ENCODE measurements at regions not wholly inside any gene's neighbourhood (a gene's known extent, or its start where the extent isn't known, plus 50 kb on each side); places are given as distances from the start of the nearest gene placed in this dataset.

- no peak overlapping the region for H3K4me3 ChIP-seq
- TF ChIP-seq EZH2 (IDR thresholded peaks at IDR 0.05) (no peak), FOXP2 (optimal IDR thresholded peaks at IDR 0.05; ENCODE audit: control extremely low read depth, extremely low read length, insufficient read depth) (no peak), POLR2AphosphoS5 (IDR thresholded peaks at IDR 0.05; ENCODE audit: borderline replicate concordance, low read depth, low read length) (no peak)
- DNase-seq (ENCODE audit: low read depth, low spot score) = no peak
- no peak overlapping the region for H3K27ac ChIP-seq
- H3K9ac ChIP-seq (ENCODE audit: insufficient read length) = no peak overlapping the region
- H3K36me3 ChIP-seq (ENCODE audit: insufficient read depth, low read length) = no peaks in the 10 kb centered on the region
- H3K9me3 ChIP-seq (ENCODE audit: low read depth, low read length) = no peaks in the 10 kb centered on the region
Observed at GRCh38 chr6:114446342-114446741, 103.5 kb upstream of the HS3ST5 start.

DNA sequence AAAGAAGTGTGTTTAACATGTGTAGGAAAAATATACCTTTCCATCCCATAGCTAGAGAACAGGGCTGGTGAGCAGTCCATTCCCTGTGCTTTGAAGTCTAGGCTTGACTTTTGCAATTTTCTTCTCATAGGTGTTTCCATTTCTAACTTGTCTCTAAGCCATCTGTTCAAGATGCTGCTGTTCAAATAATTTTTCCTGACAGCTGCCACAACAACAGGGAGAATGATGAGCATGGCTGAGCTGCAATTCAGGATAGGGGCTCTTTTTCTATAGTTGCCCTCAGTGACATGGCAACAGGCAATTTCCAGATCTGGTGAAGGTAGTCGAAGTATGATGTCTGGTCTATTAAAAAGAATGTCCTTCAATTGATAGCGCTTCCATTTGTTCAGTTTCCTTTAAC, 103.0 kb upstream of the HS3ST5 start:
- Histone ChIP-seq H3K4me3 (no peak overlapping the region), H3K9ac (ENCODE audit: insufficient read length) (no peak overlapping the region), H3K9me3 (ENCODE audit: low read depth, low read length) (no peaks in the 10 kb centered on the region), H3K27ac (no peak overlapping the region), H3K36me3 (ENCODE audit: insufficient read depth, low read length) (no peaks in the 10 kb centered on the region)
- no peak for DNase-seq (ENCODE audit: low read depth, low spot score)
- TF ChIP-seq EZH2 (IDR thresholded peaks at IDR 0.05) (no peak), FOXP2 (optimal IDR thresholded peaks at IDR 0.05; ENCODE audit: control extremely low read depth, extremely low read length, insufficient read depth) (no peak), POLR2AphosphoS5 (IDR thresholded peaks at IDR 0.05; ENCODE audit: borderline replicate concordance, low read depth, low read length) (no peak)

DNA sequence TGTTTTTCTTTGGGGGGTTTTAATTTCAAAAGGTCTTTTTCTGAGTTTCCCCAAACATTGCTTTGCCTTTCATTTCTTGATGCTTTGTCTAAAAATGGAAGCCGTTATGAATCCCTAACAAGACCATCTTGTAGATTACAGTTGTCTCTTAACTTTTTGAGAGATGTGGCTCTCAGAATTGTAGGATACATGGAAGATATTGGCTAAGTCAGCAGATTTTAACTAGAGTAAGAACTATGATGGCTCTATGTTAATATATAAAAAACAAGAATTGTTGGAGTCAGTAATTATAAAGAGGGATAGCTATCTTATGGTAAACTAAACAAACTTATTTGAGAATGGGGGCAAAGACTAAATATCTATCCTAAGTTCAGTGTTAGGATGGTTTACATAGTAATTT, 96.6 kb upstream of the HS3ST5 start:
- no peaks in the 10 kb centered on the region for H3K9me3 ChIP-seq (ENCODE audit: low read depth, low read length)
- TF ChIP-seq POLR2AphosphoS5 (IDR thresholded peaks at IDR 0.05; ENCODE audit: borderline replicate concordance, low read depth, low read length) (no peak), EZH2 (IDR thresholded peaks at IDR 0.05) (no peak), FOXP2 (optimal IDR thresholded peaks at IDR 0.05; ENCODE audit: control extremely low read depth, extremely low read length, insufficient read depth) (no peak)
- H3K9ac ChIP-seq (ENCODE audit: insufficient read length) = no peak overlapping the region
- H3K27ac ChIP-seq = no peak overlapping the region
- DNase-seq (ENCODE audit: low read depth, low spot score) = no peak
- H3K4me3 ChIP-seq = no peak overlapping the region
- H3K36me3 ChIP-seq (ENCODE audit: insufficient read depth, low read length) = no peaks in the 10 kb centered on the region

- Histone ChIP-seq H3K9me3 (ENCODE audit: low read depth, low read length) (no peaks in the 10 kb centered on the region), H3K9ac (ENCODE audit: insufficient read length) (no peak overlapping the region), H3K4me3 (no peak overlapping the region), H3K36me3 (ENCODE audit: insufficient read depth, low read length) (no peaks in the 10 kb centered on the region), H3K27ac (no peak overlapping the region)
- no peak for DNase-seq (ENCODE audit: low read depth, low spot score)
- TF ChIP-seq FOXP2 (optimal IDR thresholded peaks at IDR 0.05; ENCODE audit: control extremely low read depth, extremely low read length, insufficient read depth) (no peak), EZH2 (IDR thresholded peaks at IDR 0.05) (no peak)
Observed at GRCh38 chr6:114437235-114437634, 94.4 kb upstream of the HS3ST5 start.

DNA sequence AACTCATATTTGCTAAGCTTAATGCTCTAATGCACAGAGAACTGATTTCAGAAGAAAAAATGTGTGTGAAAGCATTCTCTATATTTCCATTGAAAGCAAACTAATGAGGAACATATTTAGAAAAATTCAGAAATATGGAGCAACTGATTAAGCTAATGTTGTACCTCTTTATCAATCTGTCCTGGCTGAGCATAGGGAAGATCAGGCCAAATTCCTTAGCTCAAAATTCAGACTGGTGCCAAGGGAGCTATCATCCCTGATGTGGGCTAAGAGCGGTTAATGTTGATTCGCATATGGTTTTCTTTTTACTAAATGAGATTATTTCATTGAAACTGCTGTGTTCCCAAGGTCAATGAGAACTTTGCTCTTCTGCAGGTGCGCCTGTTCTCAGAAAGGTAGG, 93.9 kb upstream of the HS3ST5 start:
- no peak overlapping the region for H3K27ac ChIP-seq
- no peak overlapping the region for H3K4me3 ChIP-seq
- no peak overlapping the region for H3K9ac ChIP-seq (ENCODE audit: insufficient read length)
- no peaks in the 10 kb centered on the region for H3K9me3 ChIP-seq (ENCODE audit: low read depth, low read length)
- no peaks in the 10 kb centered on the region for H3K36me3 ChIP-seq (ENCODE audit: insufficient read depth, low read length)
- TF ChIP-seq POLR2AphosphoS5 (IDR thresholded peaks at IDR 0.05; ENCODE audit: borderline replicate concordance, low read depth, low read length) (no peak), FOXP2 (optimal IDR thresholded peaks at IDR 0.05; ENCODE audit: control extremely low read depth, extremely low read length, insufficient read depth) (no peak), EZH2 (IDR thresholded peaks at IDR 0.05) (no peak)
- DNase-seq (ENCODE audit: low read depth, low spot score) = no peak

GRCh38 chr6:114435985-114436384, 93.2 kb upstream of the HS3ST5 start:
- Histone ChIP-seq H3K27ac (no peak overlapping the region), H3K4me3 (no peak overlapping the region), H3K9ac (ENCODE audit: insufficient read length) (no peak overlapping the region), H3K9me3 (ENCODE audit: low read depth, low read length) (no peaks in the 10 kb centered on the region), H3K36me3 (ENCODE audit: insufficient read depth, low read length) (no peaks in the 10 kb centered on the region)
- DNase-seq (ENCODE audit: low read depth, low spot score) = no peak
- TF ChIP-seq EZH2 (IDR thresholded peaks at IDR 0.05) (no peak), FOXP2 (optimal IDR thresholded peaks at IDR 0.05; ENCODE audit: control extremely low read depth, extremely low read length, insufficient read depth) (no peak), POLR2AphosphoS5 (IDR thresholded peaks at IDR 0.05; ENCODE audit: borderline replicate concordance, low read depth, low read length) (no peak)

DNA sequence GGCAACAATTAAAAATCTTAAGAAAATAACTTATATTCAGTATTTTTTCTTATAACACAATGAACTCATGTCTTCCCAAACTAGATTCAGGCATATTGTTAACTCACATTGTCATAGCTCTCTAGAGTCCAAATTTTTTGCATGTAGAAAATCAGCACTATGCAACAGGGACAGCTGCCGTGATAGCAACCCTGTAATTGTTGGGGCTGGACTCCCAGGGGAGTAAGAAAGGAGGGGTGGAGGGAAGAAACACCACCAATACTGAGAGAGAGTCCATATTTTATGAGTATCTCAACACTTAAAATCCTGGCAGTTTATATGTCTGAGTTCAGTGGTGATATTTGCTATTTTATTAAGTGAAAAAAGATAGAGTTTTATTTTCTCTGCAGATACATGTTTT, 89.6 kb upstream of the HS3ST5 start:
- Histone ChIP-seq H3K9me3 (ENCODE audit: low read depth, low read length) (no peaks in the 10 kb centered on the region), H3K27ac (no peak overlapping the region), H3K9ac (ENCODE audit: insufficient read length) (no peak overlapping the region), H3K4me3 (no peak overlapping the region), H3K36me3 (ENCODE audit: insufficient read depth, low read length) (no peaks in the 10 kb centered on the region)
- TF ChIP-seq FOXP2 (optimal IDR thresholded peaks at IDR 0.05; ENCODE audit: control extremely low read depth, extremely low read length, insufficient read depth) (peak; percentile 43), POLR2AphosphoS5 (IDR thresholded peaks at IDR 0.05; ENCODE audit: borderline replicate concordance, low read depth, low read length) (no peak), EZH2 (IDR thresholded peaks at IDR 0.05) (no peak)
- DNase-seq (ENCODE audit: low read depth, low spot score) = no peak

DNA sequence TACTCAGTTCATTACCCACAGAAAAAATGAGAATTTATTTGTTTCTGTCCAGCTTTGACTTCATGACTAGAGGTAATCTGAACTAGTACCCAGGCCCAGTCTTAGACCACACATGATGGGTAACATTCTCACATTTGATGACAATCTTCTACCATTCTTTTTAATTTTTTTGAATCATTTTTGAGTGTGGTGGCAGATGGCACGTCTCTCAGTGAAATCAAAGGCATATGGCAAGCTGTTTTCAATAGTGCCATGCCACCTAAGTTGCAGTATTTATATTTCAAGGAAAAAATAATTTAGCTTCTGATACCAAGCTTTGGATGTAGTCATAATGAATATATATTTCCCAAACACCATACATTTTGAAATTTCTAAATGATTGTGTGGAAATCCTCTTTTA, 88.8 kb upstream of the HS3ST5 start:
- Histone ChIP-seq H3K36me3 (ENCODE audit: insufficient read depth, low read length) (no peaks in the 10 kb centered on the region), H3K27ac (no peak overlapping the region), H3K9ac (ENCODE audit: insufficient read length) (no peak overlapping the region), H3K9me3 (ENCODE audit: low read depth, low read length) (no peaks in the 10 kb centered on the region), H3K4me3 (no peak overlapping the region)
- no peak for DNase-seq (ENCODE audit: low read depth, low spot score)
- no peak for TF ChIP-seq EZH2 (IDR thresholded peaks at IDR 0.05)
- TF ChIP-seq POLR2AphosphoS5 (IDR thresholded peaks at IDR 0.05; ENCODE audit: borderline replicate concordance, low read depth, low read length) = no peak
- TF ChIP-seq FOXP2 (optimal IDR thresholded peaks at IDR 0.05; ENCODE audit: control extremely low read depth, extremely low read length, insufficient read depth) = no peak

- Histone ChIP-seq H3K9me3 (ENCODE audit: low read depth, low read length) (no peaks in the 10 kb centered on the region), H3K4me3 (no peak overlapping the region), H3K36me3 (ENCODE audit: insufficient read depth, low read length) (no peaks in the 10 kb centered on the region), H3K27ac (no peak overlapping the region), H3K9ac (ENCODE audit: insufficient read length) (no peak overlapping the region)
- TF ChIP-seq POLR2AphosphoS5 (IDR thresholded peaks at IDR 0.05; ENCODE audit: borderline replicate concordance, low read depth, low read length) (no peak), EZH2 (IDR thresholded peaks at IDR 0.05) (no peak), FOXP2 (optimal IDR thresholded peaks at IDR 0.05; ENCODE audit: control extremely low read depth, extremely low read length, insufficient read depth) (no peak)
- DNase-seq (ENCODE audit: low read depth, low spot score) = no peak
Observed at GRCh38 chr6:114430534-114431124, 87.8 kb upstream of the HS3ST5 start.

Data from SK-N-MC (cell line).